ENCODE measurements at regions not wholly inside any gene's neighbourhood (a gene's known extent, or its start where the extent isn't known, plus 50 kb on each side); places are given as distances from the start of the nearest gene placed in this dataset.

DNA sequence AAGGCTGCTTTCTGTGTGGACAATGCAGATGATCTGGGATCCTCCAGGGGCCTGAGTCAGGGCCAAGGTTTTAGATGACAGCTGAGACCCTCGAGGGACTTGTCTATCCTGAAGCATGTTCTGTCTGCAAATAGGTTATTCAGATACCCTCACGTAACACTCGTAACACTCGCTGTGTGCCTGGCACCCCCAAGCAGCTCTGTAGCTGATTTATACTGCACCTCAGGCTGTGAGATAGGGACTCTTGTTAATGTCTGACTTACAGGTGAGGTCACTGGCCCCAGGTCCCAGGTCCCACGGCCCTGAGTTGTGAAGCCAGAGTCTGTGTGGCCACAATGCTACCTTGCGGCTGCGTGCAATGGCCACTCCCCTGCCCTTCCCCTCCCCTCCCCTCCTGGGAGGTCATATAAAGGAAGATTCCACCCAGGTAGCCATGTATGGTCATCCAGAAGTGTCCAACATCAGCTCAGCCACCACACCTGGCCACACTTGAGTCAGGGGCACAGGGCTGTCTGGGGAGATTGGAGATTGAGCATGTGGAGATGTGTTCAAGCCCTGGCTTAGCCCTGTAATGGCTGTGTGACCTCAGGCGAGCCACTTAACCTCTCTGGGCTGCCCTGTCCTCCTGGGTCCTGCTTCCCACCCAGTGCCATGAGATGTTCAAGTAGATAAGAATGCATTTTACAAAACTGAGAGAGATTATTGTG, 687.7 kb downstream of the MATN1 start:
- H3K4me3 Mint-ChIP-seq (ENCODE audit: unreplicated experiment) = no peak overlapping the region
- peaks cover 12% of the 10 kb centered on the region for H3K9me3 Mint-ChIP-seq (ENCODE audit: unreplicated experiment)
- no peaks in the 10 kb centered on the region for H3K36me3 Mint-ChIP-seq (ENCODE audit: low read depth, unreplicated experiment)
- Histone ChIP-seq H3K79me2 (ENCODE audit: insufficient read depth, low read length) (no peaks in the 10 kb centered on the region), H3K4me2 (ENCODE audit: low read length) (no peak overlapping the region), H3K27ac (ENCODE audit: low read depth, low read length) (no peak overlapping the region), H3K9me3 (ENCODE audit: insufficient read depth, low read depth, low read length) (peaks cover 4% of the 10 kb centered on the region), H3K4me1 (ENCODE audit: insufficient read depth, low read length) (peaks cover 3% of the 10 kb centered on the region), H4K20me1 (ENCODE audit: insufficient read depth, low read length) (no peaks in the 10 kb centered on the region), H3K36me3 (ENCODE audit: insufficient read depth, low read length) (no peaks in the 10 kb centered on the region), H3K27me3 (ENCODE audit: insufficient read depth, low read length) (no peaks in the 10 kb centered on the region), H2AFZ (ENCODE audit: low read depth, low read length) (no peak overlapping the region), H3K9ac (ENCODE audit: low read length) (no peak overlapping the region), H3K4me3 (ENCODE audit: insufficient read depth, low read depth, low read length) (no peak overlapping the region)
- no peak for DNase-seq (ENCODE audit: low read depth)
- TF ChIP-seq, protein P1, sequence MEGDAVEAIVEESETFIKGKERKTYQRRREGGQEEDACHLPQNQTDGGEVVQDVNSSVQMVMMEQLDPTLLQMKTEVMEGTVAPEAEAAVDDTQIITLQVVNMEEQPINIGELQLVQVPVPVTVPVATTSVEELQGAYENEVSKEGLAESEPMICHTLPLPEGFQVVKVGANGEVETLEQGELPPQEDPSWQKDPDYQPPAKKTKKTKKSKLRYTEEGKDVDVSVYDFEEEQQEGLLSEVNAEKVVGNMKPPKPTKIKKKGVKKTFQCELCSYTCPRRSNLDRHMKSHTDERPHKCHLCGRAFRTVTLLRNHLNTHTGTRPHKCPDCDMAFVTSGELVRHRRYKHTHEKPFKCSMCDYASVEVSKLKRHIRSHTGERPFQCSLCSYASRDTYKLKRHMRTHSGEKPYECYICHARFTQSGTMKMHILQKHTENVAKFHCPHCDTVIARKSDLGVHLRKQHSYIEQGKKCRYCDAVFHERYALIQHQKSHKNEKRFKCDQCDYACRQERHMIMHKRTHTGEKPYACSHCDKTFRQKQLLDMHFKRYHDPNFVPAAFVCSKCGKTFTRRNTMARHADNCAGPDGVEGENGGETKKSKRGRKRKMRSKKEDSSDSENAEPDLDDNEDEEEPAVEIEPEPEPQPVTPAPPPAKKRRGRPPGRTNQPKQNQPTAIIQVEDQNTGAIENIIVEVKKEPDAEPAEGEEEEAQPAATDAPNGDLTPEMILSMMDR (IDR thresholded peaks at IDR 0.05; ENCODE audit: insufficient read depth, low read depth, low read length) = no peak
- TF ChIP-seq EZH2 (IDR thresholded peaks at IDR 0.05; ENCODE audit: insufficient read depth, low read length) = no peak
- H3K27ac Mint-ChIP-seq (ENCODE audit: unreplicated experiment) = no peak overlapping the region
- no peaks in the 10 kb centered on the region for H3K4me1 Mint-ChIP-seq (ENCODE audit: low read depth, unreplicated experiment)
- no peak for FAIRE-seq
- H3K27me3 Mint-ChIP-seq (ENCODE audit: low read depth, unreplicated experiment) = peaks cover 11% of the 10 kb centered on the region

DNA sequence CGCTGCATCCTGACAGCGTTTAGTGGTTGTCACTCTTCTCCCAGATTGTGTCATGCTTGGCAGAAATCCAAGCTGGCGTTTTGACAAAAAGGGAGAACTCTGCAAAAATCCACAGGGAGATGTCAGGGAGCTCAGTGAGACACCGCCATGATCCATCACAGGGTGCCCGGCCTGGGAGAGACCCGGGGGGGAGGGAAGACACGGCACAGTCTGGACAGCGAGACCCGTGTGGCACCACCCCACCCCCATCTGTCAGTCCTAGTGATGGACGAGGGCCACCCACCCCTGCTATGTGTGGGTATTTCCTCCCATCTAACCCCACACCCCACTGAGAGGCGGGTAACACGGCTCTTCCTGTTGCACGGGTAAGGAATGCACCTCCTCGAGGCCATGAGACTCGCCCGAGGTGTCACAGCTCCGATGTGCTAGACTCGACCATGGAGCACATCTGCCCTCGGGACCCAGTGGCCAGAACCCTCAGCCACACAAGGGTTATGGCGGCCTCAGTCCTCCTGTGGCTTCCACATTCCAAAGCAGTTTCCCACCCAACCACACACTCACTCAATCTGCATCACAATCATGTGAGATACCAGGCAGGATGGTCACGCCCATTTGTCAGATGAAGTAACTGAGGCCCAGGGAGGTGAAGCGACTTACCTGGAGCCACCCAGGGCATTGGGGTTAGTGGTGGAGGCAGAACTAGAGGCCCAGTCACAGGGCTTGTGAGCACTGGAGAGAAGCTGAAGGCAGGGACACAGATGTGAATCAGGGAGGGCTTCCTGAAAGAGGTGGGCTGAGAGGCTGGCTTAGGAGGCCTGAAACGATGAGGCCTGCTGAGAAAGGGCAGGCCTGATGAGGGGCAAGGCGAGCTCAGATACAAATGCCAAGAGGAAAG, 688.5 kb downstream of the MATN1 start:
- Histone ChIP-seq H4K20me1 (ENCODE audit: insufficient read depth, low read length) (no peaks in the 10 kb centered on the region), H3K9me3 (ENCODE audit: insufficient read depth, low read depth, low read length) (peaks cover 4% of the 10 kb centered on the region), H3K27me3 (ENCODE audit: insufficient read depth, low read length) (no peaks in the 10 kb centered on the region), H3K9ac (ENCODE audit: low read length) (no peak overlapping the region), H2AFZ (ENCODE audit: low read depth, low read length) (no peak overlapping the region), H3K4me1 (ENCODE audit: insufficient read depth, low read length) (peaks cover 3% of the 10 kb centered on the region), H3K79me2 (ENCODE audit: insufficient read depth, low read length) (no peaks in the 10 kb centered on the region), H3K4me3 (ENCODE audit: insufficient read depth, low read depth, low read length) (no peak overlapping the region), H3K4me2 (ENCODE audit: low read length) (no peak overlapping the region), H3K36me3 (ENCODE audit: insufficient read depth, low read length) (no peaks in the 10 kb centered on the region), H3K27ac (ENCODE audit: low read depth, low read length) (no peak overlapping the region)
- Mint-ChIP-seq H3K27ac (ENCODE audit: unreplicated experiment) (no peak overlapping the region), H3K4me3 (ENCODE audit: unreplicated experiment) (no peak overlapping the region), H3K9me3 (ENCODE audit: unreplicated experiment) (peaks cover 12% of the 10 kb centered on the region), H3K36me3 (ENCODE audit: low read depth, unreplicated experiment) (no peaks in the 10 kb centered on the region), H3K27me3 (ENCODE audit: low read depth, unreplicated experiment) (peaks cover 11% of the 10 kb centered on the region), H3K4me1 (ENCODE audit: low read depth, unreplicated experiment) (no peaks in the 10 kb centered on the region)
- no peak for FAIRE-seq
- peak; percentile 14 for DNase-seq (ENCODE audit: low read depth)
- TF ChIP-seq, protein P1 (IDR thresholded peaks at IDR 0.05; ENCODE audit: insufficient read depth, low read depth, low read length) = no peak
- no peak for TF ChIP-seq EZH2 (IDR thresholded peaks at IDR 0.05; ENCODE audit: insufficient read depth, low read length)
